ENCODE measurements at regions not wholly inside any gene's neighbourhood (a gene's known extent, or its start where the extent isn't known, plus 50 kb on each side); places are given as distances from the start of the nearest gene placed in this dataset.

- DNase-seq, result no peak
These were observed 635.4 kb upstream of the FZD8 start for GRCh38 chr10:36277459-36277858.

GRCh38 chr10:36271627-36272340 is 629.7 kb upstream of the FZD8 start:
- DNase-seq, result no peak

- DNase-seq, result no peak
These were observed 627.1 kb upstream of the FZD8 start for GRCh38 chr10:36269222-36269621.

- DNase-seq, result no peak
These were observed 624.8 kb upstream of the FZD8 start for GRCh38 chr10:36266923-36267322.

- DNase-seq, result no peak
These were observed 623.6 kb upstream of the FZD8 start for GRCh38 chr10:36265741-36266140.

GRCh38 chr10:36263871-36264270 is 621.8 kb upstream of the FZD8 start:
- DNase-seq, result no peak

- no peak for DNase-seq
These were observed 614.9 kb upstream of the FZD8 start for GRCh38 chr10:36256948-36257356.

- no peak for DNase-seq
These were observed 614.1 kb upstream of the FZD8 start for GRCh38 chr10:36256166-36256565.

- DNase-seq, result no peak
These were observed 612.1 kb upstream of the FZD8 start for GRCh38 chr10:36254199-36254598.

GRCh38 chr10:36253731-36254130 is 611.6 kb upstream of the FZD8 start:
- no peak for DNase-seq

GRCh38 chr10:36251068-36251467 is 609.0 kb upstream of the FZD8 start:
- DNase-seq, result no peak

- DNase-seq, result no peak
These were observed 606.3 kb upstream of the FZD8 start for GRCh38 chr10:36248304-36248981.

- no peak for DNase-seq
These were observed 605.4 kb upstream of the FZD8 start for GRCh38 chr10:36247478-36247877.

- DNase-seq, result no peak
These were observed 594.8 kb upstream of the FZD8 start for GRCh38 chr10:36236931-36237330.

GRCh38 chr10:36236341-36236740 is 594.2 kb upstream of the FZD8 start:
- no peak for DNase-seq

GRCh38 chr10:36232935-36233334 is 590.8 kb upstream of the FZD8 start:
- DNase-seq, result no peak

- DNase-seq, result no peak
These were observed 582.4 kb upstream of the FZD8 start for GRCh38 chr10:36224431-36224985.

- no peak for DNase-seq
These were observed 579.0 kb upstream of the FZD8 start for GRCh38 chr10:36221101-36221500.

- no peak for DNase-seq
These were observed 578.1 kb upstream of the FZD8 start for GRCh38 chr10:36220151-36220550.

- DNase-seq, result no peak
These were observed 569.8 kb upstream of the FZD8 start for GRCh38 chr10:36211856-36212255.

GRCh38 chr10:36209480-36209879 is 567.4 kb upstream of the FZD8 start:
- DNase-seq, result no peak

- no peak for DNase-seq
These were observed 560.8 kb upstream of the FZD8 start for GRCh38 chr10:36202881-36203280.

- DNase-seq, result no peak
These were observed 558.5 kb upstream of the FZD8 start for GRCh38 chr10:36200577-36200976.

GRCh38 chr10:36198322-36198721 is 556.2 kb upstream of the FZD8 start:
- no peak for DNase-seq

Data from CD4-positive, alpha-beta T cell treated with Interleukin-4 for 4 hours (primary cell).